Fibroblast of skin of right biceps (primary cell): ENCODE measurements at regions not wholly inside any gene's neighbourhood (a gene's known extent, or its start where the extent isn't known, plus 50 kb on each side); places are given as distances from the start of the nearest gene placed in this dataset.
"Not testable (repeated sequence)": the region's sequence is repeated elsewhere in the genome, so short reads cannot be mapped to it uniquely, and the experiment has no call there.

ENCODE experiments used
- DNase-seq: peaks from one replicate; pipeline ENCODE4 v3.0.0-alpha.2; 2013

GRCh38 chr5:114949756-114950155 is 220.0 kb downstream of the TRIM36 start:
- no peak for DNase-seq

- peak; percentile 33 for DNase-seq
These were observed 220.6 kb downstream of the TRIM36 start for GRCh38 chr5:114948986-114949621.

- DNase-seq = no peak
These were observed 221.3 kb downstream of the TRIM36 start for GRCh38 chr5:114948363-114948762.

- no peak for DNase-seq
These were observed 229.0 kb downstream of the TRIM36 start for GRCh38 chr5:114940709-114941108.

- DNase-seq = no peak
These were observed 234.2 kb downstream of the TRIM36 start for GRCh38 chr5:114935490-114935889.

GRCh38 chr5:114928644-114929462 is 240.9 kb downstream of the TRIM36 start:
- DNase-seq = no peak

- no peak for DNase-seq
These were observed 244.9 kb downstream of the TRIM36 start for GRCh38 chr5:114924769-114925168.

- no peak for DNase-seq
These were observed 257.4 kb downstream of the TRIM36 start for GRCh38 chr5:114912189-114912920.

GRCh38 chr5:114910727-114911126 is 259.0 kb downstream of the TRIM36 start:
- DNase-seq = no peak

- DNase-seq = no peak
These were observed 260.3 kb downstream of the TRIM36 start for GRCh38 chr5:114909424-114909823.

GRCh38 chr5:114903767-114904166 is 265.9 kb downstream of the TRIM36 start:
- no peak for DNase-seq

- no peak for DNase-seq
These were observed 271.1 kb downstream of the TRIM36 start for GRCh38 chr5:114898602-114899001.

GRCh38 chr5:114883675-114884074 is 286.0 kb downstream of the TRIM36 start:
- DNase-seq = no peak

- no peak for DNase-seq
These were observed 310.3 kb downstream of the TRIM36 start for GRCh38 chr5:114859438-114859735.

- no peak for DNase-seq
These were observed 310.9 kb downstream of the TRIM36 start for GRCh38 chr5:114858665-114859437.

GRCh38 chr5:114857941-114858551 is 311.7 kb downstream of the TRIM36 start:
- peak; percentile 25 for DNase-seq

- DNase-seq = not testable (repeated sequence)
These were observed 325.0 kb downstream of the TRIM36 start for GRCh38 chr5:114844711-114845110.

- DNase-seq = no peak
These were observed 330.3 kb downstream of the TRIM36 start for GRCh38 chr5:114839360-114839759.

- DNase-seq = no peak
These were observed 330.8 kb downstream of the TRIM36 start for GRCh38 chr5:114838937-114839336.

GRCh38 chr5:114830114-114830513 is 339.6 kb downstream of the TRIM36 start:
- no peak for DNase-seq

- no peak for DNase-seq
These were observed 346.8 kb downstream of the TRIM36 start for GRCh38 chr5:114822863-114823262.

- DNase-seq = no peak
These were observed 347.3 kb downstream of the TRIM36 start for GRCh38 chr5:114822436-114822835.

GRCh38 chr5:114790403-114790792 is 379.3 kb downstream of the TRIM36 start:
- DNase-seq = no peak
